Endothelial cell of umbilical vein (primary cell): ENCODE measurements at regions not wholly inside any gene's neighbourhood (a gene's known extent, or its start where the extent isn't known, plus 50 kb on each side); places are given as distances from the start of the nearest gene placed in this dataset.

Experiments
- CTCF ChIP-seq, 2 donors: IDR thresholded peaks; 1 replicate in 1 of 2; 2 replicates in 1 of 2; pipeline ENCODE4 v1.5.1; 2011; ENCODE audit warnings: low read length in 2 of 2, mild to moderate bottlenecking in 2 of 2, moderate library complexity in 2 of 2, control low read depth in 1 of 2, inconsistent platforms in 1 of 2, low read depth in 1 of 2; ENCODE audit not compliant: insufficient read depth in 1 of 2; ENCODE audit errors: extremely low read depth in 1 of 2
- EZH2 ChIP-seq: IDR thresholded peaks from 2 replicates; pipeline ENCODE4 v1.6.1; 2012; ENCODE audit warnings: borderline replicate concordance, low read depth, mild to moderate bottlenecking, moderate library complexity, low read length, inconsistent platforms; ENCODE audit not compliant: severe bottlenecking
- GATA2 ChIP-seq: IDR thresholded peaks from 2 replicates; pipeline ENCODE4 v1.7.0; 2011; ENCODE audit warnings: low read depth, mild to moderate bottlenecking, moderate library complexity, mixed read lengths, low read length; ENCODE audit not compliant: insufficient read length, insufficient read depth
- POLR2A ChIP-seq: IDR thresholded peaks from 2 replicates; pipeline ENCODE4 v1.6.1; 2012; ENCODE audit warnings: low read depth, mild to moderate bottlenecking, control low read depth, low read length

DNA sequence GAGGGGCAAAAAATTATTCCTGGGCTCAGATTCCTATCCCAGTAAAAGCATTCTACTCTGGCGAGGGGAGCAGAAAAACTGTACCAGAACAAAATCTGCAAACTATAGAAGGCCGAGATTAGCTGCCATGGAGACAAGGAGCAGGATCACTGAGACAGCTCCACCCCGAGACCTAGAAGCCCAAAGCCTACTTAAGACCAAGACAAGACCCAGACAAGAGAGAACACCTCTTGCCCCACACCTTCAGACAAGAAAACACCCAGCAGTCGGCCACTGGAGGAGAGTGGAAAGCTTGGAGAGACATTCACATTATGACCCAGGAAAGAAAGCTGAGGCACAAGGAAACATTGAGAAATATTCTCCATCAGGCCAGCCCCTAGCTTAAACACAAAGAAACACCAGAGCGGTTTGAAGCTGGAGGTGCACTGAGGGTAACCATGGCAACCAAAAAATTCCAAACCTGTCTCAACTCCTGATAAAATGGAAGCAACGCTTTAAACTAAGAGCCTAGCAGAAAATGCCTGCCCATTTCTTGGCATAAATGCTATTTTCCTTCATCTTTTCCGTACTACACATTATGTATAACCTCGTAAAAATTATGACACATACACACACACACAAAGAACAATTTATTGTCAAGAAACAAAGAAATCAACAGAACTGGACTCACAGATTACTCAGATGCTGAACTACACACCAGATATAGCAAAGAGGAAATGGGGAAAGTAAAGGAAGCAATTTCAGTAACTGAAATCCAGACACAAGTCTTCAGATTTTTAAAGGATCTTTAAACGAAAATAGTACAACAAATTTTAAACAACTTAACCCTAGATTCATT, 53.8 kb upstream of the FTMT start:
- TF ChIP-seq GATA2 (no peak), CTCF (IDR thresholded peaks at IDR 0.05; ENCODE audit: extremely low read depth in 1 of 2, insufficient read depth in 1 of 2, low read depth in 1 of 2, low read length in 2 of 2) (no peak), EZH2 (no peak), POLR2A (no peak)
